GM13977 (cell line): ENCODE measurements at regions not wholly inside any gene's neighbourhood (a gene's known extent, or its start where the extent isn't known, plus 50 kb on each side); places are given as distances from the start of the nearest gene placed in this dataset.

Experiments
- DNase-seq: peaks from one replicate; pipeline ENCODE4 v3.0.0; 2012; ENCODE audit warnings: low spot score
- CTCF ChIP-seq: IDR thresholded peaks from 2 replicates; pipeline ENCODE4 v1.5.1; 2012; ENCODE audit warnings: mild to moderate bottlenecking, control low read depth; ENCODE audit not compliant: insufficient read depth; ENCODE audit errors: extremely low read depth, missing control alignments
- in situ Hi-C: fragments of 300-500 bp; cut with MboI; formaldehyde crosslinking; loops from one replicate; pipeline ENCODE4 v1.12.0; 2022; ENCODE audit warnings: low sequenced_read_pairs, low pct_unique_long_range_greater_than_20kb, mixed read lengths, inconsistent platforms; ENCODE audit not compliant: unreplicated experiment

- DNase-seq, result no peak
- TF ChIP-seq CTCF, result no peak
- in situ Hi-C loops, result loop anchor here (25.0 kb wide), 2 partner anchors 394 to 544 kb away; partner anchors contain the start of gene MEF2C
These were observed 398.2 kb upstream of the MEF2C start for GRCh38 chr5:89281211-89281610.

GRCh38 chr5:89280103-89281037 lies 397.4 kb upstream of the MEF2C start:
- in situ Hi-C loops, result loop anchor here (25.0 kb wide), 2 partner anchors 393 to 543 kb away; partner anchors contain the start of gene MEF2C
- no peak for TF ChIP-seq CTCF
- no peak for DNase-seq

- in situ Hi-C loops, result loop anchor here (25.0 kb wide), 2 partner anchors 392 to 542 kb away; partner anchors contain the start of gene MEF2C
- TF ChIP-seq CTCF, result no peak
- no peak for DNase-seq
These were observed 396.5 kb upstream of the MEF2C start for GRCh38 chr5:89279391-89280036.

GRCh38 chr5:89277816-89278215 lies 394.8 kb upstream of the MEF2C start:
- in situ Hi-C loops, result loop anchor here (25.0 kb wide), 2 partner anchors 391 to 541 kb away; partner anchors contain the start of gene MEF2C

GRCh38 chr5:89276566-89277305 lies 393.8 kb upstream of the MEF2C start:
- in situ Hi-C loops, result loop anchor here (25.0 kb wide), 2 partner anchors 389 to 539 kb away; partner anchors contain the start of gene MEF2C
- no peak for TF ChIP-seq CTCF
- DNase-seq, result no peak

More at GRCh38 chr5:89277816-89278215, 394.8 kb upstream of the MEF2C start:
- no peak for DNase-seq
- no peak for TF ChIP-seq CTCF

GRCh38 chr5:89275066-89275855 lies 392.3 kb upstream of the MEF2C start:
- in situ Hi-C loops, result loop anchor here (25.0 kb wide), 2 partner anchors 388 to 538 kb away; partner anchors contain the start of gene MEF2C
- TF ChIP-seq CTCF, result no peak

More at GRCh38 chr5:89275066-89275855, 392.3 kb upstream of the MEF2C start:
- DNase-seq, result no peak
